Fibroblast of mammary gland (primary cell): ENCODE measurements at regions not wholly inside any gene's neighbourhood (a gene's known extent, or its start where the extent isn't known, plus 50 kb on each side); places are given as distances from the start of the nearest gene placed in this dataset.
"Not testable (repeated sequence)": the region's sequence is repeated elsewhere in the genome, so short reads cannot be mapped to it uniquely, and the experiment has no call there.

ENCODE experiments used
- DNase-seq: peaks from one replicate; pipeline ENCODE4 v3.0.0-alpha.2; 2010; ENCODE audit warnings: low read depth
- H3K4me3 ChIP-seq: 2 replicates; pipeline ENCODE4 v1.5.1; 2011; ENCODE audit warnings: low read depth, mild to moderate bottlenecking, low read length, moderate library complexity; ENCODE audit not compliant: control insufficient read depth
- TF ChIP-seq, protein P1 (sequence below): conservative IDR thresholded peaks from 2 replicates; pipeline ENCODE4 v1.5.1; 2011; ENCODE audit warnings: low read depth, low read length, inconsistent platforms; ENCODE audit not compliant: control insufficient read depth, insufficient read depth

DNA sequence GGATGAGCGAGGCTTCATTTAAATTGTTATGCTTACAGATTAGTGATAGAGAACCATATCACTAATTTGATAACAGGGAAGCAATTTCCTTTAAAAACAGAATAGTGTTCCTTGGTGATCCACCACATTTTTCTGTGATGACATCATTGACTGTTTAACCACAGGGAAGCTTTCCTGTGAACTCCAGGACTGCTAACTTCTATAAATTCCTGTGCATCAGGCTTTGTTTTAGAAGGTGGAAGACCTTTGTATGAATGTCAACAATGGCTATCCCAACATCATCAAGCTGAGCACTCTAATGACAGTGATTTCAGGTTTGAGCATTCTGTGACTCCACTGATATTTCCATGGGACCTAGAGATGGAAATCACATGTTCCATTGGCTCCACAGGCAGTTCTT lies 177.1 kb downstream of the RMST start:
- TF ChIP-seq, protein P1, sequence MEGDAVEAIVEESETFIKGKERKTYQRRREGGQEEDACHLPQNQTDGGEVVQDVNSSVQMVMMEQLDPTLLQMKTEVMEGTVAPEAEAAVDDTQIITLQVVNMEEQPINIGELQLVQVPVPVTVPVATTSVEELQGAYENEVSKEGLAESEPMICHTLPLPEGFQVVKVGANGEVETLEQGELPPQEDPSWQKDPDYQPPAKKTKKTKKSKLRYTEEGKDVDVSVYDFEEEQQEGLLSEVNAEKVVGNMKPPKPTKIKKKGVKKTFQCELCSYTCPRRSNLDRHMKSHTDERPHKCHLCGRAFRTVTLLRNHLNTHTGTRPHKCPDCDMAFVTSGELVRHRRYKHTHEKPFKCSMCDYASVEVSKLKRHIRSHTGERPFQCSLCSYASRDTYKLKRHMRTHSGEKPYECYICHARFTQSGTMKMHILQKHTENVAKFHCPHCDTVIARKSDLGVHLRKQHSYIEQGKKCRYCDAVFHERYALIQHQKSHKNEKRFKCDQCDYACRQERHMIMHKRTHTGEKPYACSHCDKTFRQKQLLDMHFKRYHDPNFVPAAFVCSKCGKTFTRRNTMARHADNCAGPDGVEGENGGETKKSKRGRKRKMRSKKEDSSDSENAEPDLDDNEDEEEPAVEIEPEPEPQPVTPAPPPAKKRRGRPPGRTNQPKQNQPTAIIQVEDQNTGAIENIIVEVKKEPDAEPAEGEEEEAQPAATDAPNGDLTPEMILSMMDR: no peak
- no peak overlapping the region for H3K4me3 ChIP-seq
- peak; percentile 7 for DNase-seq

DNA sequence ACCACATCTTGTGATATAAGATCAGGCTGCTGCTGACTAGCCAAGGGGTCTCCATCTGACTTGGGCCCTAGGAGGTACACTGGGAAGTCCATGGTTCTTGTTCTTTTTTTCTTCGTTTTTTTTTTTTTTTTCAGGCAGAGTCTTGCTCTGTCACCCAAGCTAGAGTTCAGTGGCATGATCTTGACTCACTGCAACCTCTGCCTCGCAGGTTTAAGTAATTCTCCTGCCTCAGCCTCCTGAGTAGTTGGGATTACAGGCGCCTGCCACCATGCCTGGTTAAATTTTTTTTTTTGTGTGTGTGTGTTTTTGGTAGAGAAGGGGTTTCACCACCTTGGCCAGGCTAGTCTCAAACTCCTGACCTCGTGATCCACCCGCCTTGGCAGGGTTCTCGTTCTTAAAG lies 178.2 kb downstream of the RMST start:
- TF ChIP-seq, protein P1: no peak
- peak; percentile 4 for DNase-seq
- H3K4me3 ChIP-seq: no peak overlapping the region

DNA sequence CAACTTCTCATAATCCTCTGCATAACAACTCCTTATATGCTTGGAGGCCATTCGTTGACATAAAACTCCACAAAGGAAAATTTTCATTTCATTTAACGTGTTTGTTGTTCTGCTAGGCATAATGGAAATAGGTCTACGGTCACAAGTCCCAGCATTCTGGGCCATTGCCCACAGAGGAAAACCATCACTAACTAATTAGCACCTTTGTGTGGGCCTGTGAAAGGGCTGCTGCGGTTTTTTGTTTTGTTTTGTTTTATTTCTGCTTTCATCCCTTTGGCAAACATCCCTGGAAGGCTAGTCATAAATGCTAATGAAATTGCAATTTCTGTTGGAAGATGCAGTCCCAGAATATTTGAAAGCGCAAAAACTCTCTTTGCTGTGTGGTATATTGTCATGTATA lies 180.3 kb downstream of the RMST start:
- no peak for DNase-seq
- H3K4me3 ChIP-seq: no peak overlapping the region
- TF ChIP-seq, protein P1: no peak

DNA sequence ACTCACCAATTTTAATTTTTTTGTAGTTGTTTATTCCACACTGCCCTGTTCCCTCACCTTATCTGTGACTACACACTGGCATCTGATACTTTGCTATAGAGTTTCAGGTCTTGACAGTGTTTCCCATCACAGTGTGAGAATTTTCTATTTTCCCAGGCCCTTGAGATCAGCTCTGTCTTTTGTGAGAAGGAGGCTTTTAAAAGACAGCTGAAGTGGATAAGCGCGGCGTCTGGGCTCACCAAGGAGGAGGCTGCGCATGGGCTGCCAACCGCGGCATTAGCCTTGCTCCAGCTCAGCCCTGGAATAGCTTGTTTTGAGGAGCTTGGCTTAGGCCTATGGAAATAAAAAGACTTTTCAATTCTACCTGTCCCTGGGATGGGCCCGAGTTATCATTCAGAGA lies 181.3 kb downstream of the RMST start:
- no peak overlapping the region for H3K4me3 ChIP-seq
- TF ChIP-seq, protein P1: no peak
- no peak for DNase-seq

DNA sequence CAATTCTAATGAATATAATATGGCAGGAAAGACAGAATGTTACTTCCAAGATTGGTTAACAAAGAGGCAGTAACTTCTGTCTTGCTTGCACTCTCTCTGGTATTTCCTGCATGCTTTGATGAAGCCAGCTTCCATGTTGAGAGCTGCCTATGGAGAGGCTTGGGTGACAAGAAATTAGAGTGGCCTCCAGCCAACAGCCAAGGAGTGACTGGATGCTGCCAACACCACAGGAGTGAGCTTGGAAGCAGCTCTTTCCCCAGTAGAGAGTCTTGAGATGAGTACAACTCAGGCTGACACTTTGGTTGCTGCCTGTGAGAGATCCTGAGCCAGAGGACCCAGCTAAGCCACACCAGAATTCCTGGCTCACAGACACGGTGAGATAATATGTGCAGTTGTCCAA lies 183.1 kb downstream of the RMST start:
- H3K4me3 ChIP-seq: no peak overlapping the region
- TF ChIP-seq, protein P1: no peak
- no peak for DNase-seq

DNA sequence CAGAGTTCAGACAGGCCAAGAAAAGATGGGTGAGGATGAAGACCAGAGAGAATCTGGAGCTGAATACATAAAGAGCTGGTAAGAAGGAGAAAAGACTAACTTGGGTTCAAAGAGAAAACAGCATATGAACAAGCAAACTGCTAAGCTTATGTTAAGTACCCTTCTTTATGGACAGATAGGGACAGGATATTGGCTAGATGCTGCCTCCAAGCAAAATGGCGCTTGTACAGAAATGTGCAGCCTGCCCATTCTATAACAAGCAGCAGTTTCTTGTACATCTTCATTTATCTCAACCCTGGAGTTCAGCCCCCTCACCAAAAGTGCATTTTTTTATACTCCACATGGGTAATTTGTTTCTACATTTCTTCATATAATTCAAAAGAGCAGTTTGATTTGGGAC lies 184.5 kb downstream of the RMST start:
- TF ChIP-seq, protein P1: no peak
- H3K4me3 ChIP-seq: no peak overlapping the region
- DNase-seq: no peak

DNA sequence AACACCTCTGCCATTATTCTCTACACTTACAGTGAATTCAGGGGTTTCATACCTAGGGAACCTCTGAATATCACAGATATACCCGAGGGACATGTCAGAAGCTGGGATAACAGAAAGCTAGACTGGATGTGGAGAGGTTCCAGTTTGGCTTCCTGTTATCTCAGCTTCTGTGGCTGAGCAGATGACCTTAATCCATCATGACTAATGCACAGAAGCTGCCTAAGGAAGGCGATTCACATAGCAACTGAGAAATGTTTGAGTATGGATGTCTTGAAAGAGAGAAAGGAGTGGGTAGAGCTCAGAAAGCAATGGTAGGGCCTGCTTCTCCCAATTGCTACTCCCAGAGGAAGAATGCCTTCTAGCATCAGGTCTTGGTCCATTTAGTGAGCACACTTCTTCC lies 187.6 kb downstream of the RMST start:
- TF ChIP-seq, protein P1: no peak
- peak; percentile 24 for DNase-seq
- no peak overlapping the region for H3K4me3 ChIP-seq

DNA sequence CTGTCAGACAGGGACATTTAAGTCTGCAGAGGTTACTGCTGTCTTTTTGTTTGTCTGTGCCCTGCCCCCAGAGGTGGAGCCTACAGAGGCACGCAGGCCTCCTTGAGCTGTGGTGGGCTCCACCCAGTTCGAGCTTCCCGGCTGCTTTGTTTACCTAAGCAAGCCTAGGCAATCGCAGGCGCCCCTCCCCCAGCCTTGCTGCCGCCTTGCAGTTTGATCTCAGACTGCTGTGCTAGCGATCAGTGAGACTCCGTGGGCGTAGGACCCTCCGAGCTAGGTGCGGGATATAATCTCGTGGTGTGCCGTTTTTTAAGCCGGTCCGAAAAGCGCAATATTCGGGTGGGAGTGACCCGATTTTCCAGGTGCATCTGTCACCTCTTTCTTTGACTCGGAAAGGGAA lies 193.9 kb downstream of the RMST start:
- not testable (repeated sequence) for DNase-seq, H3K4me3 ChIP-seq
